Stimulated activated CD4-positive, alpha-beta T cell treated with anti-CD3 and anti-CD28 coated beads, Interleukin-15, amount 100 ng/mL, for 1 hour (primary cell): ENCODE measurements at regions not wholly inside any gene's neighbourhood (a gene's known extent, or its start where the extent isn't known, plus 50 kb on each side); places are given as distances from the start of the nearest gene placed in this dataset.

Experiments
- DNase-seq, 2 donors: peaks; one replicate each; pipeline ENCODE4 v3.0.0-alpha.2; 2020; ENCODE audit warnings: low read depth in 1 of 2, low spot score in 1 of 2

- DNase-seq, result no peak
Measured at GRCh38 chr6:150651808-150652470, 52.3 kb downstream of the PLEKHG1 start.

GRCh38 chr6:150652848-150653613 lies 53.3 kb downstream of the PLEKHG1 start:
- no peak for DNase-seq

- no peak for DNase-seq
Measured at GRCh38 chr6:150654608-150655007, 54.9 kb downstream of the PLEKHG1 start.

GRCh38 chr6:150656156-150656555 lies 56.5 kb downstream of the PLEKHG1 start:
- no peak for DNase-seq

GRCh38 chr6:150658421-150658820 lies 58.7 kb downstream of the PLEKHG1 start:
- no peak for DNase-seq

- DNase-seq, result no peak
Measured at GRCh38 chr6:150659046-150659763, 59.5 kb downstream of the PLEKHG1 start.

GRCh38 chr6:150661216-150662007 lies 61.7 kb downstream of the PLEKHG1 start:
- no peak for DNase-seq

- DNase-seq, result no peak
Measured at GRCh38 chr6:150662814-150663213, 63.1 kb downstream of the PLEKHG1 start.

GRCh38 chr6:150664091-150664490 lies 64.4 kb downstream of the PLEKHG1 start:
- DNase-seq, result no peak

- no peak for DNase-seq
Measured at GRCh38 chr6:150666071-150666470, 66.4 kb downstream of the PLEKHG1 start.

GRCh38 chr6:150667359-150667758 lies 67.7 kb downstream of the PLEKHG1 start:
- no peak for DNase-seq

GRCh38 chr6:150667977-150668716 lies 68.5 kb downstream of the PLEKHG1 start:
- DNase-seq, result no peak

GRCh38 chr6:150668900-150669302 lies 69.2 kb downstream of the PLEKHG1 start:
- no peak for DNase-seq

- DNase-seq, result no peak
Measured at GRCh38 chr6:150670311-150670710, 70.6 kb downstream of the PLEKHG1 start.

- no peak for DNase-seq
Measured at GRCh38 chr6:150672800-150673199, 73.1 kb downstream of the PLEKHG1 start.

- no peak for DNase-seq
Measured at GRCh38 chr6:150673720-150674346, 74.1 kb downstream of the PLEKHG1 start.

- no peak for DNase-seq
Measured at GRCh38 chr6:150676344-150676743, 76.7 kb downstream of the PLEKHG1 start.

- no peak for DNase-seq
Measured at GRCh38 chr6:150676772-150677171, 77.1 kb downstream of the PLEKHG1 start.

- DNase-seq, result no peak
Measured at GRCh38 chr6:150680510-150680909, 80.8 kb downstream of the PLEKHG1 start.
